ENCODE measurements at regions not wholly inside any gene's neighbourhood (a gene's known extent, or its start where the extent isn't known, plus 50 kb on each side); places are given as distances from the start of the nearest gene placed in this dataset.

- Mint-ChIP-seq H3K4me1 (ENCODE audit: insufficient read depth, unreplicated experiment) (no peaks in the 10 kb centered on the region), H3K9me3 (ENCODE audit: unreplicated experiment) (no peaks in the 10 kb centered on the region), H3K36me3 (ENCODE audit: insufficient read depth, unreplicated experiment) (no peaks in the 10 kb centered on the region), H3K27ac (ENCODE audit: low read depth, unreplicated experiment) (no peak overlapping the region), H3K27me3 (ENCODE audit: insufficient read depth, unreplicated experiment) (no peaks in the 10 kb centered on the region), H3K4me3 (ENCODE audit: unreplicated experiment) (no peak overlapping the region)
- BruUV-seq (replicated peaks) = no TSS peak
- no peak for DNase-seq (ENCODE audit: unreplicated experiment)
- ChIA-PET POLR2A (interaction anchor here (0.7 to 1.0 kb wide), 2 partner anchors 86 to 119 kb away, joined by 3 to 6 read pairs; no protein-coding TSS in a partner anchor), CTCF (interaction anchor here (0.6 to 1.3 kb wide), 3 partner anchors 16 to 46 kb away, joined by 3 to 4 read pairs (median 3); no protein-coding TSS in a partner anchor)
- intact Hi-C loops (cut with micrococcal nuclease) = no loop called here
- TF ChIP-seq CTCF (IDR thresholded peaks at IDR 0.05; ENCODE audit: unreplicated experiment) = no peak
Measured at GRCh38 chr18:57866355-57866754, 63.2 kb upstream of the ATP8B1 start.

- intact Hi-C loops (cut with micrococcal nuclease) = no loop called here
- Mint-ChIP-seq H3K4me3 (ENCODE audit: unreplicated experiment) (no peak overlapping the region), H3K36me3 (ENCODE audit: insufficient read depth, unreplicated experiment) (no peaks in the 10 kb centered on the region), H3K4me1 (ENCODE audit: insufficient read depth, unreplicated experiment) (no peaks in the 10 kb centered on the region), H3K27me3 (ENCODE audit: insufficient read depth, unreplicated experiment) (no peaks in the 10 kb centered on the region), H3K9me3 (ENCODE audit: unreplicated experiment) (no peaks in the 10 kb centered on the region), H3K27ac (ENCODE audit: low read depth, unreplicated experiment) (no peak overlapping the region)
- peak; percentile 36 for DNase-seq (ENCODE audit: unreplicated experiment)
- POLR2A ChIA-PET = interaction anchor here (1.0 kb wide), 1 partner anchor 234 kb away, joined by 3 read pairs; no protein-coding TSS in a partner anchor
- no TSS peak for BruUV-seq (replicated peaks)
- TF ChIP-seq CTCF (IDR thresholded peaks at IDR 0.05; ENCODE audit: unreplicated experiment) = no peak
- CTCF ChIA-PET = interaction anchor here (1.3 kb wide), 1 partner anchor 17 kb away, joined by 3 read pairs; no protein-coding TSS in a partner anchor
Measured at GRCh38 chr18:57864615-57865121, 61.6 kb upstream of the ATP8B1 start.

GRCh38 chr18:57863706-57864105 lies 60.6 kb upstream of the ATP8B1 start:
- Mint-ChIP-seq H3K9me3 (ENCODE audit: unreplicated experiment) (no peaks in the 10 kb centered on the region), H3K4me1 (ENCODE audit: insufficient read depth, unreplicated experiment) (no peaks in the 10 kb centered on the region), H3K4me3 (ENCODE audit: unreplicated experiment) (no peak overlapping the region), H3K27me3 (ENCODE audit: insufficient read depth, unreplicated experiment) (no peaks in the 10 kb centered on the region), H3K36me3 (ENCODE audit: insufficient read depth, unreplicated experiment) (no peaks in the 10 kb centered on the region), H3K27ac (ENCODE audit: low read depth, unreplicated experiment) (no peak overlapping the region)
- intact Hi-C loops (cut with micrococcal nuclease) = no loop called here
- TF ChIP-seq CTCF (IDR thresholded peaks at IDR 0.05; ENCODE audit: unreplicated experiment) = no peak
- ChIA-PET POLR2A (interaction anchor here (1.0 kb wide), 1 partner anchor 233 kb away, joined by 3 read pairs; no protein-coding TSS in a partner anchor), CTCF (interaction anchor here (0.6 to 1.3 kb wide), 3 partner anchors 18 to 1047 kb away, joined by 3 to 4 read pairs (median 3); no protein-coding TSS in a partner anchor)
- no TSS peak for BruUV-seq (replicated peaks)
- DNase-seq (ENCODE audit: unreplicated experiment) = no peak

- TF ChIP-seq CTCF (IDR thresholded peaks at IDR 0.05; ENCODE audit: unreplicated experiment) = peak; percentile 41
- Mint-ChIP-seq H3K27ac (ENCODE audit: low read depth, unreplicated experiment) (no peak overlapping the region), H3K9me3 (ENCODE audit: unreplicated experiment) (no peaks in the 10 kb centered on the region), H3K36me3 (ENCODE audit: insufficient read depth, unreplicated experiment) (no peaks in the 10 kb centered on the region), H3K27me3 (ENCODE audit: insufficient read depth, unreplicated experiment) (no peaks in the 10 kb centered on the region), H3K4me1 (ENCODE audit: insufficient read depth, unreplicated experiment) (no peaks in the 10 kb centered on the region), H3K4me3 (ENCODE audit: unreplicated experiment) (no peak overlapping the region)
- intact Hi-C loops (cut with micrococcal nuclease) = loop anchor here (1.0 kb wide), 1 partner anchor 229 kb away; no protein-coding TSS in a partner anchor
- CTCF ChIA-PET = interaction anchor here (0.6 to 1.3 kb wide), 10 partner anchors 8 to 638 kb away, joined by 3 to 5 read pairs (median 3); no protein-coding TSS in a partner anchor
- POLR2A ChIA-PET = interaction anchor here (0.7 kb wide), 1 partner anchor 70 kb away, joined by 3 read pairs; no protein-coding TSS in a partner anchor
- peak; percentile 56 for DNase-seq (ENCODE audit: unreplicated experiment)
- no TSS peak for BruUV-seq (replicated peaks)
Measured at GRCh38 chr18:57859314-57859713, 56.2 kb upstream of the ATP8B1 start.

All from MCF 10A (cell line).